Uterus (tissue), 3 donors: ENCODE measurements at regions not wholly inside any gene's neighbourhood (a gene's known extent, or its start where the extent isn't known, plus 50 kb on each side); places are given as distances from the start of the nearest gene placed in this dataset.
"Not testable (repeated sequence)": the region's sequence is repeated elsewhere in the genome, so short reads cannot be mapped to it uniquely, and the experiment has no call there.

ENCODE experiments used
- DNase-seq, 2 donors: peaks; one replicate each; pipeline ENCODE4 v3.0.0-alpha.2; 2019 to 2020
- H3K27ac ChIP-seq, 2 donors: fragments of 200-600 bp; sonication (generic); 1 replicate in 1 of 2; 2 replicates in 1 of 2; pipeline ENCODE4 v1.5.1; 2016 to 2018
- H3K27me3 ChIP-seq, 2 donors: fragments of 200-600 bp; sonication (generic); one replicate each; pipeline ENCODE4 v1.5.1; 2018 to 2019; ENCODE audit warnings: control low read depth in 1 of 2
- H3K36me3 ChIP-seq, 2 donors: fragments of 200-600 bp; sonication (generic); one replicate each; pipeline ENCODE4 v1.5.1; 2019; ENCODE audit warnings: control low read depth in 1 of 2
- H3K4me1 ChIP-seq, 2 donors: fragments of 200-600 bp; sonication (generic); one replicate each; pipeline ENCODE4 v1.5.1; 2018 to 2019; ENCODE audit warnings: control low read depth in 1 of 2
- H3K4me3 ChIP-seq, 2 donors: fragments of 200-600 bp; sonication (generic); 1 replicate in 1 of 2; 2 replicates in 1 of 2; pipeline ENCODE4 v1.5.1; 2018 to 2019; ENCODE audit warnings: mild to moderate bottlenecking in 1 of 2
- H3K9me3 ChIP-seq, 2 donors: fragments of 200-600 bp; sonication (generic); one replicate each; pipeline ENCODE4 v1.5.1; 2019; ENCODE audit warnings: control low read depth in 1 of 2
- POLR2A ChIP-seq, 2 donors: fragments of 450-650 bp; IDR thresholded peaks; one replicate each; pipeline ENCODE4 v1.6.1; 2016; ENCODE audit warnings: antibody characterized with exemption in 2 of 2, mild to moderate bottlenecking in 1 of 2, moderate library complexity in 1 of 2
- intact Hi-C: fragments of 100-400 bp; cut with DNase I; formaldehyde crosslinking; loops from one replicate; pipeline ENCODE4 v1.15.1; 2023; ENCODE audit warnings: low total_unique reads
- TF ChIP-seq, protein P1 (sequence below), 4 experiments: fragments of 200-600 bp in 2 of 4; fragments of 450-650 bp in 2 of 4; sonication (generic) in 2 of 4; IDR thresholded peaks; one replicate each; pipeline ENCODE4 v1.5.1; 2016 to 2019; ENCODE audit warnings: antibody characterized with exemption in 4 of 4, mild to moderate bottlenecking in 2 of 4, moderate library complexity in 1 of 4
- donor health status: DM: yes; HTN: yes; CAD: no.

DNA sequence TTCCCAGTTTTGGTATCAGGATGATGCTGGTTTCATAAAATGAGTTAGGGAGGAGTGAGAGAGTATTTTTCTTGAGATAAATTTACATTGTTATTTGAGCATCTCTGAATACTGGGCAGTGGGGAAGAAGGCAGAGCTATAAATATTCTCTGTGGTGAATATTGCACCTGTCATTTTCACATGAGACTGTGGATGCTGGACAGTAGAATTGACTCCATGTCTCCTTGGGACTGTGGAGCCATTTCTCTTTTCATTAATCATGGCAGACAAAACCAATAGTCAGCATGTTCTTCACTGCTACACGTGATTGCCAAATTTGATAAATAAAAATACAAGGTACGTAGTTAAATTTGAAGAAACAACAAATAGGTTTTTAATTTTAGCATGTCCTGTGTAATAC lies 81.2 kb upstream of the PHACTR1 start:
- no peak overlapping the region for H3K4me3 ChIP-seq
- no peaks in the 10 kb centered on the region for H3K9me3 ChIP-seq
- no peak for TF ChIP-seq POLR2A (IDR thresholded peaks at IDR 0.05)
- TF ChIP-seq, protein P1, sequence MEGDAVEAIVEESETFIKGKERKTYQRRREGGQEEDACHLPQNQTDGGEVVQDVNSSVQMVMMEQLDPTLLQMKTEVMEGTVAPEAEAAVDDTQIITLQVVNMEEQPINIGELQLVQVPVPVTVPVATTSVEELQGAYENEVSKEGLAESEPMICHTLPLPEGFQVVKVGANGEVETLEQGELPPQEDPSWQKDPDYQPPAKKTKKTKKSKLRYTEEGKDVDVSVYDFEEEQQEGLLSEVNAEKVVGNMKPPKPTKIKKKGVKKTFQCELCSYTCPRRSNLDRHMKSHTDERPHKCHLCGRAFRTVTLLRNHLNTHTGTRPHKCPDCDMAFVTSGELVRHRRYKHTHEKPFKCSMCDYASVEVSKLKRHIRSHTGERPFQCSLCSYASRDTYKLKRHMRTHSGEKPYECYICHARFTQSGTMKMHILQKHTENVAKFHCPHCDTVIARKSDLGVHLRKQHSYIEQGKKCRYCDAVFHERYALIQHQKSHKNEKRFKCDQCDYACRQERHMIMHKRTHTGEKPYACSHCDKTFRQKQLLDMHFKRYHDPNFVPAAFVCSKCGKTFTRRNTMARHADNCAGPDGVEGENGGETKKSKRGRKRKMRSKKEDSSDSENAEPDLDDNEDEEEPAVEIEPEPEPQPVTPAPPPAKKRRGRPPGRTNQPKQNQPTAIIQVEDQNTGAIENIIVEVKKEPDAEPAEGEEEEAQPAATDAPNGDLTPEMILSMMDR (IDR thresholded peaks at IDR 0.05) = no peak
- no peaks in the 10 kb centered on the region for H3K4me1 ChIP-seq
- H3K27ac ChIP-seq = no peak overlapping the region
- H3K27me3 ChIP-seq = no peaks in the 10 kb centered on the region
- DNase-seq = no peak
- intact Hi-C loops = no loop called here
- H3K36me3 ChIP-seq = no peaks in the 10 kb centered on the region

DNA sequence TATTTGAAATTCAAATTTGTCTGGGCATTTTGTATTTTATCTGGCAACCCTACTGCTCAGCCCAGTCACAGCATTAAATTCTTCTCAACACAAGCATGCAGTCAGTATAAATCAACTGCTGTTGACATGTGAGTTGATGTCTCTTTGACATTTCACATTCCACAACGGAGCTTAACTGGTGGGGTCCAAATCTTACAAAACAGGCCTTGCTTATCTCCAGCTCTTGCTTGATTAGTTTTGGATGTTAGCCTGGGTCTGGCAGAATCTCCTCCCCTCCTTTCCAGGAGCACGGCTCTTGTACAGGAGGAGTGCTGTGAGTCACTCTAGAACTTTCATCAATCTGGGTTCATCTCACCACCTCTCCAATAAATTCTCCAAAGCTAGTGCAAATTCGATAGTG lies 80.8 kb upstream of the PHACTR1 start:
- no peak for DNase-seq
- TF ChIP-seq, protein P1 (IDR thresholded peaks at IDR 0.05) = no peak
- no peak for TF ChIP-seq POLR2A (IDR thresholded peaks at IDR 0.05)
- H3K4me1 ChIP-seq = no peaks in the 10 kb centered on the region
- H3K4me3 ChIP-seq = no peak overlapping the region
- intact Hi-C loops = no loop called here
- no peaks in the 10 kb centered on the region for H3K27me3 ChIP-seq
- H3K9me3 ChIP-seq = no peaks in the 10 kb centered on the region
- no peaks in the 10 kb centered on the region for H3K36me3 ChIP-seq
- no peak overlapping the region for H3K27ac ChIP-seq

DNA sequence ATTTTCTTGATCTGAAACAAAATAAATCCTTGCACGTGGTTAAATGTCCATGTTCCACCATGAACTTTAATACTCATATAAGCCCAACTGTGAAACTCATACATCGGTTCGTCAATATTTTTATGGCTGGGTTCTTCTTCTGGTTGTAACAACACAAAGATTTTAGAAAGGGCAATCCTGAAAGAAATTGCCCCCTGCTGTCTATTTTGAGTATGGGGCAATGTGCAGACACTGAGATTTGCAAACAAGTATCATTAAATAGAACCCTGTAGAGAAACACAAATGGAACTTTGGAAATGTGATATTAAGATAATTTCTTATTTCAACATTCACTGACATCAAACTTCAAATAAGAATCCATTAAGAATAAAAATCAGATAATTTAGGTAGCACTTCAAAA lies 80.2 kb upstream of the PHACTR1 start:
- TF ChIP-seq, protein P1 (IDR thresholded peaks at IDR 0.05) = no peak
- no peak for TF ChIP-seq POLR2A (IDR thresholded peaks at IDR 0.05)
- H3K36me3 ChIP-seq = no peaks in the 10 kb centered on the region
- H3K4me3 ChIP-seq = no peak overlapping the region
- no peak overlapping the region for H3K27ac ChIP-seq
- no peaks in the 10 kb centered on the region for H3K27me3 ChIP-seq
- intact Hi-C loops = no loop called here
- H3K4me1 ChIP-seq = no peaks in the 10 kb centered on the region
- H3K9me3 ChIP-seq = no peaks in the 10 kb centered on the region
- DNase-seq = no peak

DNA sequence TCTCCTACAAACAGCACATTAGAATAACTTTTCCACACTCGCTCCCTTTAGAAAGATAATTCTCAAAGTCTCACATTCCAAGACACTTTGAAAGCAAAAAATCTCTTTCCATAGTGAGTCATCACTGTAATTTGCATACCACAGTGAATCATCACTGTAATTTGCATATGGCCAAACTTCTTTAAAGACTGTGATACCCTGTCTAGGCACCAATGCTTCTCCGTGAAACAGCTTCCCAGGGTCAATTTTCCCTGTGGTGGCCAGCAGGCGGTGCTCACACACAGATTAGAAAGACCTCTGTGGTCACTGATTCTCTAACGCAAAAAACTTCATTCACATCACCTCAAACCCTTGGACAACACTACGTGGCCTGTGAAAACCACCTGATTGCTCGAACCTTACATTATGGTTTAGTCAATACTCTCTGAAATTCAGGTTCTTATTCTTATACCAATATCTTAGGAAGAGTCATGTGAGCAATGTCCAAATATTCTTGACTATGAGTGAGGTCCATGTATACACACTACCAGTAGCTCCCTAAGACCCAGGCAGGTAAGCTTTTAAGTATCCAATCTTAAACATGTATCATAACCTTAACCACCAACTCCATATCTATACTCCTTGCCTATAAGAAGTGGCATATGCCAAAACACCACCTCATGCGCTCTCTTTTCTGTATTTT lies 78.5 kb upstream of the PHACTR1 start:
- intact Hi-C loops = no loop called here
- H3K36me3 ChIP-seq = no peaks in the 10 kb centered on the region
- no peak overlapping the region for H3K4me3 ChIP-seq
- H3K9me3 ChIP-seq = no peaks in the 10 kb centered on the region
- TF ChIP-seq, protein P1 (IDR thresholded peaks at IDR 0.05) = peak; percentile 6 to 26 (median 14)
- no peak for TF ChIP-seq POLR2A (IDR thresholded peaks at IDR 0.05)
- H3K4me1 ChIP-seq = no peaks in the 10 kb centered on the region
- H3K27me3 ChIP-seq = no peaks in the 10 kb centered on the region
- no peak overlapping the region for H3K27ac ChIP-seq
- DNase-seq = peak in 1 of 2 donors; percentile 13

DNA sequence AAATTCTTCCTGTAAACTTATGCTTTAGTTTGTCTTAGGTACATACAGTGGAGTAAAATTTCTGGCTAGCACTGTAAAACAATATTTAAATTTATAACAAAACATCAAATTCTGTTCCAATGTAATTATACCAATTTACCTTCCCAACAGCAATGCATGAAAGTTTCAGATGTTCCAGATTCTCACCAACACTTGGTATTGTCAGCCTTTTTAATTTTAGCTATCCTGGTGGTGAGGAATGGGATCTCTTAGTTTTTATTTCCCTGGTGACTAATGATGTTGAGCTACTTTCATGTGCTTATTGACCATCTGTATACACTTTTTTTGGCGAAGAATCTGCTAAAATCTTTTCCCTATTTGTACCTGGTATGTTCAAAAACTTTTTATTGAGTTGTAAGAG lies 76.1 kb upstream of the PHACTR1 start:
- H3K9me3 ChIP-seq = no peaks in the 10 kb centered on the region
- no peaks in the 10 kb centered on the region for H3K36me3 ChIP-seq
- H3K4me1 ChIP-seq = no peaks in the 10 kb centered on the region
- H3K4me3 ChIP-seq = no peak overlapping the region
- no peak for DNase-seq
- no peak overlapping the region for H3K27ac ChIP-seq
- intact Hi-C loops = no loop called here
- TF ChIP-seq POLR2A (IDR thresholded peaks at IDR 0.05) = no peak
- TF ChIP-seq, protein P1 (IDR thresholded peaks at IDR 0.05) = no peak
- no peaks in the 10 kb centered on the region for H3K27me3 ChIP-seq

DNA sequence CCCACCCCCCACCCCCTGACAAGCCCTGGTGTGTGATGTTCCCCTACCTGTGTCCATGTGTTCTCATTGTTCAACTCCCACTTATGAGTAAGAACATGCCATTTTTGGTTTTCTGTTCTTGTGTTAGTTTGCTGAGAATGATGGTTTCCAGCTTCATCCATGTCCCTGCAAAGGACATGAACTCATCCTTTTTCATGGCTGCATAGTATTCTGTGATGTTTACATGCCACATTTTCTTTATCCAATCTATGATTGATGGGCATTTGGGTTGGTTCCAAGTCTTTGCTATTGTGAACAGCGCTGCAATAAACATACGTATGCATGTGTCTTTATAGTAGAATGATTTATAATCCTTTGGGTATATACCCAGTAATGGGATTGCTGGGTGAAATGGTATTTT lies 74.8 kb upstream of the PHACTR1 start:
- intact Hi-C loops, H3K9me3 ChIP-seq, H3K36me3 ChIP-seq, H3K4me3 ChIP-seq, H3K27me3 ChIP-seq, H3K4me1 ChIP-seq, H3K27ac ChIP-seq, DNase-seq: not testable (repeated sequence)
